ENCODE measurements at regions not wholly inside any gene's neighbourhood (a gene's known extent, or its start where the extent isn't known, plus 50 kb on each side); places are given as distances from the start of the nearest gene placed in this dataset.

DNA sequence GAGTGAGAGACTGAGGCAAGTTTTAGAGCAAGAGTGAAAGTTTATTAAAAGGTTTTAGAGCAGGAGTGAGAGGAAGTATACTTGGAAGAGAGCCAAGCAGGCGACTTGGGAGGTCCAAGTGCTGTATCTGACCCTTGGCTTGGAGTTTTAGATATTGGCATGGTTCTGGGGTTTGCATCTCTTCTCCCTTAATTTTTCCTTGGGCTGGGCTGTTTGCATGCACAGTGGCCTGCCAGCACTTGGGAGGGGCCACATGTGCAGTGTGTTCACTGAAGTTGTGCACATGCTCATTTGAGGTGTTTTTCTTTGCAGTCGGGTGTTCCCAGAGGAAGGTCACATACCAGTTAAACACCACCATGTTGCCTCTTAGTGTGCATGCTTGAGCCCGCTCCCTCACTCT lies 464.1 kb downstream of the DMRT2 start:
- no peak for TF ChIP-seq CTCF (IDR thresholded peaks at IDR 0.05)
- TF ChIP-seq POLR2A (IDR thresholded peaks at IDR 0.05): no peak
- TF ChIP-seq POLR2AphosphoS5 (IDR thresholded peaks at IDR 0.05): no peak
- TF ChIP-seq EP300 (IDR thresholded peaks at IDR 0.05): no peak

All from suprapubic skin (tissue), 4 donors.